Sigmoid colon (tissue), 4 donors: ENCODE measurements at regions not wholly inside any gene's neighbourhood (a gene's known extent, or its start where the extent isn't known, plus 50 kb on each side); places are given as distances from the start of the nearest gene placed in this dataset.

Experiments used
- EP300 ChIP-seq, 4 donors: sonication (generic); formaldehyde crosslinking; IDR thresholded peaks; one replicate each; pipeline ENCODE4 v1.6.1; 2017; ENCODE audit warnings: antibody characterized with exemption in 4 of 4
- POLR2A ChIP-seq, 2 donors: fragments of 450-650 bp; IDR thresholded peaks; one replicate each; pipeline ENCODE4 v1.6.1; 2016; ENCODE audit warnings: antibody characterized with exemption in 2 of 2, mild to moderate bottlenecking in 2 of 2, moderate library complexity in 2 of 2
- POLR2AphosphoS5 ChIP-seq, 4 donors: sonication (generic); formaldehyde crosslinking; IDR thresholded peaks; one replicate each; pipeline ENCODE4 v1.6.1; 2017; ENCODE audit warnings: antibody characterized with exemption in 4 of 4
- TF ChIP-seq, protein P1 (sequence below), 4 experiments: fragments of 450-650 bp in 3 of 4; fragments of 200-600 bp in 1 of 4; IDR thresholded peaks; one replicate each; pipeline ENCODE4 v1.5.1; 2016 to 2019; ENCODE audit warnings: antibody characterized with exemption in 4 of 4, mild to moderate bottlenecking in 3 of 4, moderate library complexity in 2 of 4

DNA sequence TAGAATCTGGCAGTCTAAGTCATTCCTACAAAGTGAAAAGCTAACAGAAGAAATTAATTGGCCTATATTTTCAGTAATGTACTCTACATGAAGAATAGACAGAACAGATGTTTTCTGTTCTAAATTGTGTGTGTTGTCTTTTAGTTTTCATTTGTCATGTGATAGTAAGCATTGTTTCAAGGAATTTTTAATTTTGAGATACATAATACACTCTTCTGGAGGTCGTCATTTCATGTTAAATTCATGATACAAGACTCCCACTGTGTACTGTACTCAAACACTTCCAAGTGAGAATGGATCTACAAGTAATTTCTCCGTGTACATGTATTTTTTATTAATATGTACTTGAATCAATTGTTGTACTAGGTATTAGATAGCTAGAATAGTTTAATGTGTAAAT, 1522.9 kb downstream of the MAT2B start:
- no peak for TF ChIP-seq POLR2AphosphoS5 (IDR thresholded peaks at IDR 0.05)
- TF ChIP-seq, protein P1, sequence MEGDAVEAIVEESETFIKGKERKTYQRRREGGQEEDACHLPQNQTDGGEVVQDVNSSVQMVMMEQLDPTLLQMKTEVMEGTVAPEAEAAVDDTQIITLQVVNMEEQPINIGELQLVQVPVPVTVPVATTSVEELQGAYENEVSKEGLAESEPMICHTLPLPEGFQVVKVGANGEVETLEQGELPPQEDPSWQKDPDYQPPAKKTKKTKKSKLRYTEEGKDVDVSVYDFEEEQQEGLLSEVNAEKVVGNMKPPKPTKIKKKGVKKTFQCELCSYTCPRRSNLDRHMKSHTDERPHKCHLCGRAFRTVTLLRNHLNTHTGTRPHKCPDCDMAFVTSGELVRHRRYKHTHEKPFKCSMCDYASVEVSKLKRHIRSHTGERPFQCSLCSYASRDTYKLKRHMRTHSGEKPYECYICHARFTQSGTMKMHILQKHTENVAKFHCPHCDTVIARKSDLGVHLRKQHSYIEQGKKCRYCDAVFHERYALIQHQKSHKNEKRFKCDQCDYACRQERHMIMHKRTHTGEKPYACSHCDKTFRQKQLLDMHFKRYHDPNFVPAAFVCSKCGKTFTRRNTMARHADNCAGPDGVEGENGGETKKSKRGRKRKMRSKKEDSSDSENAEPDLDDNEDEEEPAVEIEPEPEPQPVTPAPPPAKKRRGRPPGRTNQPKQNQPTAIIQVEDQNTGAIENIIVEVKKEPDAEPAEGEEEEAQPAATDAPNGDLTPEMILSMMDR (IDR thresholded peaks at IDR 0.05), result no peak
- no peak for TF ChIP-seq POLR2A (IDR thresholded peaks at IDR 0.05)
- TF ChIP-seq EP300 (IDR thresholded peaks at IDR 0.05), result no peak
